Hematopoietic multipotent progenitor cell (in vitro differentiated cells): ENCODE measurements at regions not wholly inside any gene's neighbourhood (a gene's known extent, or its start where the extent isn't known, plus 50 kb on each side); places are given as distances from the start of the nearest gene placed in this dataset.

ENCODE experiments used
- DNase-seq, 3 donors: peaks; one replicate each; pipeline ENCODE4 v3.0.0-alpha.2; 2011 to 2015; ENCODE audit warnings: low read depth in 2 of 3, low spot score in 2 of 3

- no peak for DNase-seq
These were observed 214.1 kb upstream of the ANKRD55 start for GRCh38 chr5:56447232-56447631.

- DNase-seq: no peak
These were observed 213.6 kb upstream of the ANKRD55 start for GRCh38 chr5:56446728-56447127.

GRCh38 chr5:56443826-56444225, 210.7 kb upstream of the ANKRD55 start:
- DNase-seq: no peak

GRCh38 chr5:56440871-56441740, 208.0 kb upstream of the ANKRD55 start:
- no peak for DNase-seq

- DNase-seq: no peak
These were observed 201.9 kb upstream of the ANKRD55 start for GRCh38 chr5:56434986-56435385.

GRCh38 chr5:56433039-56433617, 200.0 kb upstream of the ANKRD55 start:
- no peak for DNase-seq

GRCh38 chr5:56432321-56432720, 199.2 kb upstream of the ANKRD55 start:
- no peak for DNase-seq

GRCh38 chr5:56430422-56430821, 197.3 kb upstream of the ANKRD55 start:
- DNase-seq: no peak

GRCh38 chr5:56429110-56429561, 196.0 kb upstream of the ANKRD55 start:
- no peak for DNase-seq

- DNase-seq: no peak
These were observed 193.6 kb upstream of the ANKRD55 start for GRCh38 chr5:56426693-56427092.

GRCh38 chr5:56422076-56422762, 189.1 kb upstream of the ANKRD55 start:
- no peak for DNase-seq

GRCh38 chr5:56421246-56422075, 188.3 kb upstream of the ANKRD55 start:
- no peak for DNase-seq

- no peak for DNase-seq
These were observed 187.2 kb upstream of the ANKRD55 start for GRCh38 chr5:56420323-56420722.

- DNase-seq: no peak
These were observed 186.5 kb upstream of the ANKRD55 start for GRCh38 chr5:56419667-56420066.

- DNase-seq: peak in 2 of 3 donors; percentile 43 to 71
These were observed 182.2 kb upstream of the ANKRD55 start for GRCh38 chr5:56415356-56415765.

GRCh38 chr5:56414066-56414465, 180.9 kb upstream of the ANKRD55 start:
- peak in 2 of 3 donors; percentile 18 to 47 for DNase-seq

GRCh38 chr5:56413546-56413945, 180.4 kb upstream of the ANKRD55 start:
- no peak for DNase-seq

GRCh38 chr5:56412601-56413379, 179.7 kb upstream of the ANKRD55 start:
- peak in 2 of 3 donors; percentile 8 to 18 for DNase-seq

- no peak for DNase-seq
These were observed 177.6 kb upstream of the ANKRD55 start for GRCh38 chr5:56410696-56411095.
